ENCODE measurements at regions not wholly inside any gene's neighbourhood (a gene's known extent, or its start where the extent isn't known, plus 50 kb on each side); places are given as distances from the start of the nearest gene placed in this dataset.

DNA sequence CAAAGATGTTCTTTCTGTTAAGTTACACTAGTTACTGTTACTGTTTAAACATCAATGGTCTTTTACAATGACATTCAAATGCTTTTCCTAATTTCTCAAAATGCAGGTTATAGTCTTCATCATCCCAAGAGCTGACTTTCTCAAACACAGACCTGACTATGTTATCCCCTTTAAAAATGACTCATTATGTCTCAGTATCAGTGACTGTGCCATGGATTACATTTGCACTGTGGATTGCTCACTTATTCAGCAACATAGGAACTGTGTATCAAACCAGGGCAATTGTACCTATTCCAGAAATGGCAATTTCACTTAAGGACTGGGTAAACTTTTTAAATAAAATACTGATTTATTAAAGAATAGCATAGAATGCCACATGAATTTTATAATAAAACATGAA, 630.2 kb upstream of the NOVA1 start:
- Histone ChIP-seq H3K27ac (ENCODE audit: low read depth, low read length) (no peak overlapping the region), H3K4me1 (ENCODE audit: control insufficient read depth, insufficient read depth, low read length) (no peaks in the 10 kb centered on the region), H3K9ac (ENCODE audit: low read depth, low read length) (no peak overlapping the region), H3K4me3 (ENCODE audit: low read depth, low read length) (no peak overlapping the region), H3K36me3 (ENCODE audit: control insufficient read depth, insufficient read depth, low read length) (no peaks in the 10 kb centered on the region), H3K9me3 (ENCODE audit: control insufficient read depth, insufficient read depth, low read length) (no peaks in the 10 kb centered on the region), H3K27me3 (ENCODE audit: control insufficient read depth, insufficient read depth, low read length) (no peaks in the 10 kb centered on the region)

DNA sequence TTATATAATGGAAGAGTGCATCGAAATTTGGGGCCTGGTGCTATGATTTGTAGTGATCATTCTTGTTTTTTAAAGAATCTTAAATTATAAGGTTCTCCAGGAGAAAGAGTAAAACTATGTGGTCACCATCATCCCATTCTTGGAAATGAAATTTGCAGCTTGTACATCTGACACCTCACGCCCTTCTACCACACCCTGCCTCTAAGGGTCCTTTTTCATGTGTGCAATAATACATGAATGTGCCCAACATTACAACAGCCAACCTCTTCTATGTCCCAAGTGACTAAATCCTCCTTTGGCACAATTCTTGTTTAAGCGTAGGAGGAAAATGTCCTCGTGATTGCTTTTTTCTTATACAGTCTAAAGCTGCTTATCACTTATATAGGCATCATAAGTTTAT, 636.5 kb upstream of the NOVA1 start:
- Histone ChIP-seq H3K9ac (ENCODE audit: low read depth, low read length) (no peak overlapping the region), H3K9me3 (ENCODE audit: control insufficient read depth, insufficient read depth, low read length) (no peaks in the 10 kb centered on the region), H3K27me3 (ENCODE audit: control insufficient read depth, insufficient read depth, low read length) (no peaks in the 10 kb centered on the region), H3K4me1 (ENCODE audit: control insufficient read depth, insufficient read depth, low read length) (no peaks in the 10 kb centered on the region), H3K4me3 (ENCODE audit: low read depth, low read length) (no peak overlapping the region), H3K27ac (ENCODE audit: low read depth, low read length) (no peak overlapping the region), H3K36me3 (ENCODE audit: control insufficient read depth, insufficient read depth, low read length) (no peaks in the 10 kb centered on the region)

- H3K4me1 ChIP-seq (ENCODE audit: control insufficient read depth, insufficient read depth, low read length), result no peaks in the 10 kb centered on the region
- H3K27ac ChIP-seq (ENCODE audit: low read depth, low read length), result no peak overlapping the region
- H3K9ac ChIP-seq (ENCODE audit: low read depth, low read length), result no peak overlapping the region
- H3K4me3 ChIP-seq (ENCODE audit: low read depth, low read length), result no peak overlapping the region
- no peaks in the 10 kb centered on the region for H3K27me3 ChIP-seq (ENCODE audit: control insufficient read depth, insufficient read depth, low read length)
- no peaks in the 10 kb centered on the region for H3K36me3 ChIP-seq (ENCODE audit: control insufficient read depth, insufficient read depth, low read length)
- H3K9me3 ChIP-seq (ENCODE audit: control insufficient read depth, insufficient read depth, low read length), result no peaks in the 10 kb centered on the region
These were observed 638.8 kb upstream of the NOVA1 start for GRCh38 chr14:27236601-27237000.

DNA sequence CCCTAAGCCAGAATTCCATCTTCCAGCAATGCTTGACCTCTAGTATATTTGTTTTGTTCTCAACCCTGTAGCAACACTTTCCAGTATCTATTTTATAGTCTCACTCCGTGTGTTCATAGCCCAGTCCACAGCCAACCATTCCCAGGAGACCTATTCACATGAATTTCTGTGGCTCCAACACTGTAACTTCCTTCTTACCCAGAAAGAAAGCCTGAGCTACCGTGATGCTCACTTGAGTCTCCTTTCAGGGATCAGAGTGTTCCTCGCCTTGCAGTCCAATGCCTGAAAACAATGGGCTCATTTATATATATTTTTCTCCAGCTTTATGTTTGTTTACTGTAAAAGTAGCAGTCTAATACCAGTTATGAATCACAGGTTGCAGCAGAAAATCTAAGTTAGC, 645.0 kb upstream of the NOVA1 start:
- no peaks in the 10 kb centered on the region for H3K4me1 ChIP-seq (ENCODE audit: control insufficient read depth, insufficient read depth, low read length)
- H3K36me3 ChIP-seq (ENCODE audit: control insufficient read depth, insufficient read depth, low read length), result no peaks in the 10 kb centered on the region
- H3K27ac ChIP-seq (ENCODE audit: low read depth, low read length), result no peak overlapping the region
- H3K9ac ChIP-seq (ENCODE audit: low read depth, low read length), result no peak overlapping the region
- H3K4me3 ChIP-seq (ENCODE audit: low read depth, low read length), result no peak overlapping the region
- no peaks in the 10 kb centered on the region for H3K27me3 ChIP-seq (ENCODE audit: control insufficient read depth, insufficient read depth, low read length)
- H3K9me3 ChIP-seq (ENCODE audit: control insufficient read depth, insufficient read depth, low read length), result no peaks in the 10 kb centered on the region

GRCh38 chr14:27243365-27243764, 645.5 kb upstream of the NOVA1 start:
- Histone ChIP-seq H3K9ac (ENCODE audit: low read depth, low read length) (no peak overlapping the region), H3K4me1 (ENCODE audit: control insufficient read depth, insufficient read depth, low read length) (no peaks in the 10 kb centered on the region), H3K9me3 (ENCODE audit: control insufficient read depth, insufficient read depth, low read length) (no peaks in the 10 kb centered on the region), H3K36me3 (ENCODE audit: control insufficient read depth, insufficient read depth, low read length) (no peaks in the 10 kb centered on the region), H3K27me3 (ENCODE audit: control insufficient read depth, insufficient read depth, low read length) (no peaks in the 10 kb centered on the region), H3K4me3 (ENCODE audit: low read depth, low read length) (no peak overlapping the region), H3K27ac (ENCODE audit: low read depth, low read length) (no peak overlapping the region)

DNA sequence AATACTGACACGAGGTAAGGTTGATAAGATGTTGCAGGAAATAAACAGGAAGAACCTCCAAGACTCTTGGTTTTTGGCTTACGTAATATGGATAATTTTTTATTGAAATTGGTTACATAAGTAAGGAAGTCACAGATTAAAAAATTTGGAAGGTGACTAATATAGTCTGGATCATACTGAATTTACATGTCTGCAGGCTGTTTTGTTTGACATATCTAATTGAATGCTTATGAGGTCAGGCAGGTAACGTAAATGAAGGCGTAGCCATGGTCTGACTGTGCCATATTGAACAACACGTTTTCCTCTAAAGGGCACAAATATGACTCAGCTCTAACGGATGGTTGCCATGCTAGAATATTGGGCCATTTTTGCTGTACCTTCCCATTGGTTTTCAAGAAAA, 648.1 kb upstream of the NOVA1 start:
- no peaks in the 10 kb centered on the region for H3K4me1 ChIP-seq (ENCODE audit: control insufficient read depth, insufficient read depth, low read length)
- H3K4me3 ChIP-seq (ENCODE audit: low read depth, low read length), result no peak overlapping the region
- H3K27me3 ChIP-seq (ENCODE audit: control insufficient read depth, insufficient read depth, low read length), result no peaks in the 10 kb centered on the region
- H3K9me3 ChIP-seq (ENCODE audit: control insufficient read depth, insufficient read depth, low read length), result no peaks in the 10 kb centered on the region
- no peaks in the 10 kb centered on the region for H3K36me3 ChIP-seq (ENCODE audit: control insufficient read depth, insufficient read depth, low read length)
- H3K27ac ChIP-seq (ENCODE audit: low read depth, low read length), result no peak overlapping the region
- H3K9ac ChIP-seq (ENCODE audit: low read depth, low read length), result no peak overlapping the region

- Histone ChIP-seq H3K4me3 (ENCODE audit: low read depth, low read length) (no peak overlapping the region), H3K4me1 (ENCODE audit: control insufficient read depth, insufficient read depth, low read length) (no peaks in the 10 kb centered on the region), H3K27me3 (ENCODE audit: control insufficient read depth, insufficient read depth, low read length) (no peaks in the 10 kb centered on the region), H3K27ac (ENCODE audit: low read depth, low read length) (no peak overlapping the region), H3K9ac (ENCODE audit: low read depth, low read length) (no peak overlapping the region), H3K36me3 (ENCODE audit: control insufficient read depth, insufficient read depth, low read length) (no peaks in the 10 kb centered on the region), H3K9me3 (ENCODE audit: control insufficient read depth, insufficient read depth, low read length) (no peaks in the 10 kb centered on the region)
These were observed 656.1 kb upstream of the NOVA1 start for GRCh38 chr14:27253966-27254365.

DNA sequence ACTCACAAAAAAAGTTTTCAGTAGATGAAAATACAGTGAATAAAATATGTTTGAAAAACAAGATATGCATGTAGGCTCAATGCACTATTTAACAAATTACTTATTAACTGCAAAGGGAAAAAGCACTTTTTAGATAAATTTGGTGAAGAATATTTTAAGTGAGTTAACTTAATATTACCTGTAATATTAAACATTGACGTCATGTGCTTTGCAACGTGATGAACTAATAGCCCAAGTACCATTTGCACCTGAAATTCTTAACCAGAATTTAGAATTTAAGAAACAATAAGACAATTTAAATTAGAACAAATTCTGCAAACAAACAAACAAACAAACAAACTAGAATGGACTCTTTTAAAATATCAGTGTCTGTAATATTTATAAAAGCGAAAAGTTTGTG, 659.0 kb upstream of the NOVA1 start:
- Histone ChIP-seq H3K4me1 (ENCODE audit: control insufficient read depth, insufficient read depth, low read length) (no peaks in the 10 kb centered on the region), H3K36me3 (ENCODE audit: control insufficient read depth, insufficient read depth, low read length) (no peaks in the 10 kb centered on the region), H3K9ac (ENCODE audit: low read depth, low read length) (no peak overlapping the region), H3K27me3 (ENCODE audit: control insufficient read depth, insufficient read depth, low read length) (no peaks in the 10 kb centered on the region), H3K9me3 (ENCODE audit: control insufficient read depth, insufficient read depth, low read length) (no peaks in the 10 kb centered on the region), H3K27ac (ENCODE audit: low read depth, low read length) (no peak overlapping the region), H3K4me3 (ENCODE audit: low read depth, low read length) (no peak overlapping the region)

DNA sequence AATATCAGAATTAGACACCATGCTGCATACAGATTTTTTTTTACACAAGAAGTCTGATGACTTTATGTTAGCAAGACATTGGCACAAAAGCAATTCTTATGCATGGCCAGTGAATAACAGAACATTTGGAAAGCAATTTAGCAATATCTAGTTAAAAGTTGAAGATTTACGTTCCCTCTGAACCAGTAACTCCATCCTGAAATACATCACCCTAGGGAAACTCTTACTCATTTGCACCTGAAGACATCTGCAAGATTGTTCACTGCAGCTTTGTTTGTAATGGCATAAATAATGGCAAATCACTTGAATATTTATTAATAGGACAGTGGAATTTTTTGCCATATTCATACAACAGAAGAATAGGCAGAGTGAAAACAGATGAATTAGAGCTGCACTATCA, 670.0 kb upstream of the NOVA1 start:
- no peaks in the 10 kb centered on the region for H3K4me1 ChIP-seq (ENCODE audit: control insufficient read depth, insufficient read depth, low read length)
- no peak overlapping the region for H3K4me3 ChIP-seq (ENCODE audit: low read depth, low read length)
- H3K9me3 ChIP-seq (ENCODE audit: control insufficient read depth, insufficient read depth, low read length), result no peaks in the 10 kb centered on the region
- H3K27ac ChIP-seq (ENCODE audit: low read depth, low read length), result no peak overlapping the region
- H3K36me3 ChIP-seq (ENCODE audit: control insufficient read depth, insufficient read depth, low read length), result no peaks in the 10 kb centered on the region
- no peak overlapping the region for H3K9ac ChIP-seq (ENCODE audit: low read depth, low read length)
- H3K27me3 ChIP-seq (ENCODE audit: control insufficient read depth, insufficient read depth, low read length), result no peaks in the 10 kb centered on the region

- H3K36me3 ChIP-seq (ENCODE audit: control insufficient read depth, insufficient read depth, low read length), result no peaks in the 10 kb centered on the region
- no peaks in the 10 kb centered on the region for H3K9me3 ChIP-seq (ENCODE audit: control insufficient read depth, insufficient read depth, low read length)
- H3K27ac ChIP-seq (ENCODE audit: low read depth, low read length), result no peak overlapping the region
- no peak overlapping the region for H3K9ac ChIP-seq (ENCODE audit: low read depth, low read length)
- no peaks in the 10 kb centered on the region for H3K4me1 ChIP-seq (ENCODE audit: control insufficient read depth, insufficient read depth, low read length)
- no peak overlapping the region for H3K4me3 ChIP-seq (ENCODE audit: low read depth, low read length)
- no peaks in the 10 kb centered on the region for H3K27me3 ChIP-seq (ENCODE audit: control insufficient read depth, insufficient read depth, low read length)
These were observed 672.9 kb upstream of the NOVA1 start for GRCh38 chr14:27270716-27271115.

- Histone ChIP-seq H3K36me3 (ENCODE audit: control insufficient read depth, insufficient read depth, low read length) (no peaks in the 10 kb centered on the region), H3K9me3 (ENCODE audit: control insufficient read depth, insufficient read depth, low read length) (no peaks in the 10 kb centered on the region)
These were observed 680.5 kb upstream of the NOVA1 start for GRCh38 chr14:27278341-27278740.

DNA sequence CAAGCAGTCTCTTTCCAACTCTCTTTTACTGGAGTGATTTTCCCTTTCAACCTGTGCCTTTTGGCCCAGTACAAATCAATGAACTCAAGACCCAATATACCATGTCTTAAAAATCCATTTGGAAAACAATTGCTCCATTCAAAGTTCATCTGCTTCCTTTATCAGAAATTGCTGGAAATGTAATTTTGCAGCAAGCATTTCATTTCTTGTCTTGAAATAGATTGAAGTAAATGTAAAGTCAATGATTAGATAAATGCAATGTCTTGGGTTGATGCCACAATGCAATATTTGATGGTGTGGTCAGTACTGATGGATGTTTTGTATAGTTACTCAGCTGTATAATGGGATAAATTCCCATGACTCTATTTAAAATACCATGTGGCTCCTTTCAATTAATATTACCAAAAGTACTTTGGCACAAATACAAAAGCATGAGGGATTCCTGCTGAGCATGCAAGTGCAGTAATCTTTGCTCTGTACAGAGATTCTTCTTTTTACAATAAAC, 707.7 kb upstream of the NOVA1 start:
- peaks cover 22% of the 10 kb centered on the region; the same call in 1 of the 2 replicates for H3K9me3 ChIP-seq (ENCODE audit: control insufficient read depth, insufficient read depth, low read length)

More at GRCh38 chr14:27278341-27278740, 680.5 kb upstream of the NOVA1 start:
- H3K4me1 ChIP-seq (ENCODE audit: control insufficient read depth, insufficient read depth, low read length), result no peaks in the 10 kb centered on the region
- no peak overlapping the region for H3K9ac ChIP-seq (ENCODE audit: low read depth, low read length)
- H3K27ac ChIP-seq (ENCODE audit: low read depth, low read length), result no peak overlapping the region
- H3K27me3 ChIP-seq (ENCODE audit: control insufficient read depth, insufficient read depth, low read length), result no peaks in the 10 kb centered on the region
- H3K4me3 ChIP-seq (ENCODE audit: low read depth, low read length), result no peak overlapping the region

More for the DNA sequence above, 707.7 kb upstream of the NOVA1 start:
- no peak overlapping the region for H3K9ac ChIP-seq (ENCODE audit: low read depth, low read length)
- no peaks in the 10 kb centered on the region for H3K4me1 ChIP-seq (ENCODE audit: control insufficient read depth, insufficient read depth, low read length)
- no peaks in the 10 kb centered on the region for H3K36me3 ChIP-seq (ENCODE audit: control insufficient read depth, insufficient read depth, low read length)
- no peak overlapping the region for H3K27ac ChIP-seq (ENCODE audit: low read depth, low read length)
- H3K4me3 ChIP-seq (ENCODE audit: low read depth, low read length), result no peak overlapping the region
- H3K27me3 ChIP-seq (ENCODE audit: control insufficient read depth, insufficient read depth, low read length), result no peaks in the 10 kb centered on the region
